HAP-1 (cell line): ENCODE measurements at regions not wholly inside any gene's neighbourhood (a gene's known extent, or its start where the extent isn't known, plus 50 kb on each side); places are given as distances from the start of the nearest gene placed in this dataset.

Experiments used
- DNase-seq, 2 experiments: peaks; one replicate each; pipeline ENCODE4 v3.0.0-alpha.2; 2016 to 2020; ENCODE audit warnings: low spot score in 2 of 2
- H3K27me3 ChIP-seq: fragments of 250-450 bp; sonication (Bioruptor Pico); 2 replicates; pipeline ENCODE4 v1.5.1; 2020; ENCODE audit warnings: low read depth, mild to moderate bottlenecking, moderate library complexity
- H3K36me3 ChIP-seq: fragments of 250-450 bp; sonication (Bioruptor Pico); replicated peaks from 2 replicates; pipeline ENCODE4 v1.5.1; 2020; ENCODE audit warnings: mild to moderate bottlenecking
- H3K4me1 ChIP-seq: fragments of 250-450 bp; sonication (Bioruptor Pico); 2 replicates; pipeline ENCODE4 v1.5.1; 2020; ENCODE audit warnings: mild to moderate bottlenecking
- H3K4me3 ChIP-seq: fragments of 250-450 bp; sonication (Bioruptor Pico); 2 replicates; pipeline ENCODE4 v1.5.1; 2020; ENCODE audit warnings: mild to moderate bottlenecking, moderate library complexity
- H3K9me3 ChIP-seq: fragments of 250-450 bp; sonication (Bioruptor Pico); 2 replicates; pipeline ENCODE4 v1.5.1; 2020; ENCODE audit warnings: mild to moderate bottlenecking, moderate library complexity
- in situ Hi-C: fragments of 300-500 bp; cut with MboI; formaldehyde crosslinking; loops from 3 replicates; pipeline ENCODE4 v1.14.3; 2020; ENCODE audit warnings: low sequenced_read_pairs, inconsistent platforms, mixed read lengths

GRCh38 chr20:7459083-7459482 lies 481.2 kb downstream of the HAO1 start:
- H3K9me3 ChIP-seq = no peaks in the 10 kb centered on the region
- no peaks in the 10 kb centered on the region for H3K36me3 ChIP-seq
- no peak overlapping the region for H3K4me3 ChIP-seq
- no peaks in the 10 kb centered on the region for H3K27me3 ChIP-seq
- DNase-seq = no peak
- H3K4me1 ChIP-seq = no peaks in the 10 kb centered on the region
- in situ Hi-C loops = no loop called here

- Histone ChIP-seq H3K9me3 (no peaks in the 10 kb centered on the region), H3K4me1 (no peaks in the 10 kb centered on the region), H3K27me3 (no peaks in the 10 kb centered on the region), H3K4me3 (no peak overlapping the region), H3K36me3 (no peaks in the 10 kb centered on the region)
- DNase-seq = no peak
- in situ Hi-C loops = no loop called here
Observed at GRCh38 chr20:7463290-7463689, 477.0 kb downstream of the HAO1 start.

GRCh38 chr20:7470912-7471311 lies 469.3 kb downstream of the HAO1 start:
- H3K9me3 ChIP-seq = no peaks in the 10 kb centered on the region
- no peak overlapping the region for H3K4me3 ChIP-seq
- H3K4me1 ChIP-seq = no peaks in the 10 kb centered on the region
- no peaks in the 10 kb centered on the region for H3K36me3 ChIP-seq
- H3K27me3 ChIP-seq = no peaks in the 10 kb centered on the region
- DNase-seq = no peak
- in situ Hi-C loops = no loop called here

GRCh38 chr20:7490288-7490687 lies 450.0 kb downstream of the HAO1 start:
- H3K9me3 ChIP-seq = no peaks in the 10 kb centered on the region
- no peaks in the 10 kb centered on the region for H3K27me3 ChIP-seq
- in situ Hi-C loops = no loop called here
- no peak for DNase-seq
- no peaks in the 10 kb centered on the region for H3K36me3 ChIP-seq
- no peak overlapping the region for H3K4me3 ChIP-seq
- H3K4me1 ChIP-seq = no peaks in the 10 kb centered on the region

GRCh38 chr20:7492257-7492656 lies 448.0 kb downstream of the HAO1 start:
- no peaks in the 10 kb centered on the region for H3K4me1 ChIP-seq
- H3K9me3 ChIP-seq = no peaks in the 10 kb centered on the region
- no peaks in the 10 kb centered on the region for H3K27me3 ChIP-seq
- no peak for DNase-seq
- no peaks in the 10 kb centered on the region for H3K36me3 ChIP-seq
- no peak overlapping the region for H3K4me3 ChIP-seq
- in situ Hi-C loops = no loop called here

GRCh38 chr20:7493311-7493710 lies 446.9 kb downstream of the HAO1 start:
- Histone ChIP-seq H3K27me3 (no peaks in the 10 kb centered on the region), H3K4me1 (no peaks in the 10 kb centered on the region), H3K4me3 (no peak overlapping the region), H3K9me3 (no peaks in the 10 kb centered on the region), H3K36me3 (no peaks in the 10 kb centered on the region)
- DNase-seq = no peak
- in situ Hi-C loops = no loop called here

GRCh38 chr20:7496394-7496991 lies 443.8 kb downstream of the HAO1 start:
- DNase-seq = no peak
- Histone ChIP-seq H3K4me3 (no peak overlapping the region), H3K36me3 (no peaks in the 10 kb centered on the region), H3K27me3 (no peaks in the 10 kb centered on the region), H3K9me3 (no peaks in the 10 kb centered on the region), H3K4me1 (no peaks in the 10 kb centered on the region)
- in situ Hi-C loops = no loop called here

- Histone ChIP-seq H3K36me3 (no peaks in the 10 kb centered on the region), H3K4me3 (no peak overlapping the region), H3K4me1 (no peaks in the 10 kb centered on the region), H3K27me3 (no peaks in the 10 kb centered on the region), H3K9me3 (no peaks in the 10 kb centered on the region)
- in situ Hi-C loops = no loop called here
- DNase-seq = no peak
Observed at GRCh38 chr20:7497985-7498384, 442.3 kb downstream of the HAO1 start.

GRCh38 chr20:7499201-7499600 lies 441.1 kb downstream of the HAO1 start:
- Histone ChIP-seq H3K4me3 (no peak overlapping the region), H3K36me3 (no peaks in the 10 kb centered on the region), H3K27me3 (no peaks in the 10 kb centered on the region), H3K4me1 (no peaks in the 10 kb centered on the region), H3K9me3 (no peaks in the 10 kb centered on the region)
- no peak for DNase-seq
- in situ Hi-C loops = no loop called here

- no peaks in the 10 kb centered on the region for H3K9me3 ChIP-seq
- no peaks in the 10 kb centered on the region for H3K4me1 ChIP-seq
- no peaks in the 10 kb centered on the region for H3K36me3 ChIP-seq
- no peak for DNase-seq
- H3K27me3 ChIP-seq = no peaks in the 10 kb centered on the region
- in situ Hi-C loops = no loop called here
- no peak overlapping the region for H3K4me3 ChIP-seq
Observed at GRCh38 chr20:7500231-7500663, 440.0 kb downstream of the HAO1 start.

GRCh38 chr20:7503501-7503900 lies 436.8 kb downstream of the HAO1 start:
- no peaks in the 10 kb centered on the region for H3K27me3 ChIP-seq
- H3K9me3 ChIP-seq = no peaks in the 10 kb centered on the region
- H3K4me1 ChIP-seq = no peaks in the 10 kb centered on the region
- H3K4me3 ChIP-seq = no peak overlapping the region
- no peak for DNase-seq
- H3K36me3 ChIP-seq = no peaks in the 10 kb centered on the region
- in situ Hi-C loops = no loop called here

GRCh38 chr20:7505152-7505834 lies 435.0 kb downstream of the HAO1 start:
- no peak for DNase-seq
- H3K4me1 ChIP-seq = no peaks in the 10 kb centered on the region
- no peaks in the 10 kb centered on the region for H3K9me3 ChIP-seq
- in situ Hi-C loops = no loop called here
- H3K27me3 ChIP-seq = no peaks in the 10 kb centered on the region
- H3K4me3 ChIP-seq = no peak overlapping the region
- H3K36me3 ChIP-seq = no peaks in the 10 kb centered on the region

GRCh38 chr20:7505835-7506221 lies 434.4 kb downstream of the HAO1 start:
- Histone ChIP-seq H3K9me3 (no peaks in the 10 kb centered on the region), H3K4me1 (no peaks in the 10 kb centered on the region), H3K4me3 (no peak overlapping the region), H3K36me3 (no peaks in the 10 kb centered on the region), H3K27me3 (no peaks in the 10 kb centered on the region)
- DNase-seq = no peak
- in situ Hi-C loops = no loop called here

GRCh38 chr20:7516621-7517111 lies 423.6 kb downstream of the HAO1 start:
- DNase-seq = no peak
- Histone ChIP-seq H3K9me3 (no peaks in the 10 kb centered on the region), H3K27me3 (no peaks in the 10 kb centered on the region), H3K4me1 (no peaks in the 10 kb centered on the region), H3K36me3 (no peaks in the 10 kb centered on the region), H3K4me3 (no peak overlapping the region)
- in situ Hi-C loops = no loop called here

GRCh38 chr20:7520361-7520760 lies 419.9 kb downstream of the HAO1 start:
- H3K9me3 ChIP-seq = no peaks in the 10 kb centered on the region
- no peaks in the 10 kb centered on the region for H3K27me3 ChIP-seq
- no peaks in the 10 kb centered on the region for H3K4me1 ChIP-seq
- H3K4me3 ChIP-seq = no peak overlapping the region
- no peak for DNase-seq
- in situ Hi-C loops = no loop called here
- H3K36me3 ChIP-seq = no peaks in the 10 kb centered on the region
